ENCODE measurements at regions not wholly inside any gene's neighbourhood (a gene's known extent, or its start where the extent isn't known, plus 50 kb on each side); places are given as distances from the start of the nearest gene placed in this dataset.
"Not testable (repeated sequence)": the region's sequence is repeated elsewhere in the genome, so short reads cannot be mapped to it uniquely, and the experiment has no call there.

DNA sequence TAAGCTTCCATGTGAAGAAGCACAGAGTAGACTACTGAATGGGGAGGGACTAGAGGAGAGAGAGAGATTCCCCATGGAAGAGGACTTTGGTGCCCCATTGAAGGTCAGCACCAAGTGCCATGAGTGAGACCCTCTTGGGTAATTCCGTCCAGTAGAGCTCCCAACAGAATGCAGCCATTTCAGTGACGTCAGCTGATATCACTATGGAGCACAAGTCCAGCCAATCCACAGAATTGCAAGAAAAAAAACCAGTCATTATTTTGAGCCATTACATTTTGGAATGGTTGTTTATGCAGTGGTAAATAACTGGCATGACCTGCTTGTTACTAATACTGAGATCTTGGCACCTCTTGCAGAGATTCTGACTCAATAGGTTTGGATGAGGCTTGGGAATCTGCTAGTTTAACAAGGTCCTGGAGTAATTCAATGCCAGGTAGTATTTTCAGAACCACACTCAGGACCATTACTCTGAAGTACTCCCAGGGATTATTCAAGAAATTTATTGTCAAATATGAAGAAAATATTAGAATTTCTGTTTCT lies 52.6 kb upstream of the SP8 start:
- DNase-seq (ENCODE audit: low spot score): no peak

- no peak for DNase-seq (ENCODE audit: low spot score)
Measured at GRCh38 chr7:20839987-20840386, 53.3 kb upstream of the SP8 start.

DNA sequence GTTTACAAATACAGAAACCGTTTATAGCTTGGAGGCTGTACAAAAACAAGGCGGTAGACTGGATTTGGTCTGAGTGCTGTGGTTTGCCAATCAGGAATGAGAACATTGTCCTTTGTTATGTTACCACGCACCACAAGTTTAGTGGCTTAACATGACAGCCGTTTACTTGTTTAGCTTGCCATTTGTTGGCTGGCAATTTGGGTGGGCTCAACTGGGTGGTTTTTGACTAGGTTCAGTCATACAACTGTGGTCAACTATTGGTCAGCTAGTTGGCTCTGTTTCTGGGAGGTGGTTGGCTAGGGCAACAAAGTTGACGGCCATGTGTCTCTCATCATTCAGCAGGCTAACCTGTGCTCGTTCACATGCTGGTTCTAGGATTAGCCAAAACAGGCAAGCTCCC lies 60.1 kb upstream of the SP8 start:
- no peak for DNase-seq (ENCODE audit: low spot score)

DNA sequence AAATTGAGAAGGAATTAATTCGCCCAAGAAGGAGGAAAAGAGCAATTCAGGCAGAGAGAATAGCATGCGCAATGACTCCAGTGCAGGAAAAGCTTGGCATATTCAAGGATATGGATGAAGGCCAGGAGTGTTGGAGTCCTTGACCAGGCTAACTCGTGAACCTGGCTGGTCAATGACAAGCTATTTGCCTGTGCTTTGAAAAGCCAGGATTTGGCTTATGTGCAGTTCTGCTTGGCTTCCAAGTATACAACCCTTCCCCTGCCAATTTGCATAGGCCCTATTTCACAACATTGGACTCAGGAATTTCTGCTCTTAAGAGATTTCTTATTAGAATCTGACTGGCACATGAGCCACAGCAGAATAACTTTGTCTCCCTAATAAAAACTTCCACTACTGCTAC lies 72.3 kb upstream of the SP8 start:
- no peak for DNase-seq (ENCODE audit: low spot score)

GRCh38 chr7:20861468-20861867 lies 74.8 kb upstream of the SP8 start:
- no peak for DNase-seq (ENCODE audit: low spot score)

DNA sequence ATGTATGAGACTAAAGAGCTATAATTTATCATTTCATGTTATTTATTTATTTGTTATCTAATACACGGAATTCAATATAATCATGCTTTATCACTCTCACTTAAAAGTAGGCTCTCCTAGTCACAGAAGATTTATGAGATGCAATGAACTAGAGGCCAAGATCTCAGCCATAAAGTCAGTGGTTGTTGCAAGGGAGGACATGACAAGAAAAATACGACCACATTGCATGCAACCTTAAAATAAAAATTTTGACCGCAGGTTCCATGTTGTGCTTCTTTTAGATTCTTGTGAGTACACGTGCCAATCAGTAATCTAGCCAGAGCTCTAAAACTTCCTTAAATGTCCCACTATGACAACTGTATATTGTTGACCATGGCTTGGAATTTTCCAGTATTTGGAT lies 75.9 kb upstream of the SP8 start:
- DNase-seq (ENCODE audit: low spot score): no peak

DNA sequence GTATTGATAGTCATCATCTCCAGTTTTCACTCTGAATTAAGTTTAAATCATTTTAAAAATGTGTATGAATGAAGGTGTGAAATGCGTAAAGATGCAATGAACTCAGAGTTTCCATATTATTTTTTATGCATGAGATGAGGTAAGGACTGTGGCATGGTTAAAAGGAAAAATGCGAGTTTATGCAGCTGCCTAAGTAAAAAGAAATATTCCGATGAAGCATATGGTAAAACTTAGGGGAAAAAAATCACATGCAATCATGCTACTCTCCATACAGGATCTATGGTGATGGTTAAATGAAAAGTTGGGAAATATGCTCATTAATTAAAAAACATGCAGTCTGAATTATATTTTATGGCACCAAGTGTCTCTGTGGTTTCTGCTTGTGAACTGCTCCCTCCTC lies 77.5 kb upstream of the SP8 start:
- DNase-seq (ENCODE audit: low spot score): no peak

DNA sequence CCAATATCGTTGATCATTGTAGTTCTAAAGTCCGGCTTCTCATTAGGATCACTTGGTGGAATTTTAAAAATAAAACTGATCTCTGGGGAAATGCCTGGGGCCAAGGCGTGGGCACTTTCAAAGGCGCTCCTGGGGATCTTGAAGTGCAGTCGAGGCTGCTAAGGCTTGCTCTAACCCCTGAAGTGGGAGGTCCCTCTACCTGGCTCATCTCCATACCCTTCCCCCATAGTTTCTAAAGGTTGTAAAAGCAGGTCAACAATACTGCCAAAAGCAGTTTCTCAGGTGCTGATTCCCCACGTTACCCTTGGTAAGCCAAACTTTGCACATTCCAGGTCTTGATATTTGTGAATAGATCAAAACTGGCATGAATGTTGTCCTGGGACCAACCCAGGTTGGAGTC lies 79.0 kb upstream of the SP8 start:
- DNase-seq (ENCODE audit: low spot score): no peak

- DNase-seq (ENCODE audit: low spot score): no peak
Measured at GRCh38 chr7:20870977-20871376, 84.3 kb upstream of the SP8 start.

- no peak for DNase-seq (ENCODE audit: low spot score)
Measured at GRCh38 chr7:20892776-20893175, 106.1 kb upstream of the SP8 start.

DNA sequence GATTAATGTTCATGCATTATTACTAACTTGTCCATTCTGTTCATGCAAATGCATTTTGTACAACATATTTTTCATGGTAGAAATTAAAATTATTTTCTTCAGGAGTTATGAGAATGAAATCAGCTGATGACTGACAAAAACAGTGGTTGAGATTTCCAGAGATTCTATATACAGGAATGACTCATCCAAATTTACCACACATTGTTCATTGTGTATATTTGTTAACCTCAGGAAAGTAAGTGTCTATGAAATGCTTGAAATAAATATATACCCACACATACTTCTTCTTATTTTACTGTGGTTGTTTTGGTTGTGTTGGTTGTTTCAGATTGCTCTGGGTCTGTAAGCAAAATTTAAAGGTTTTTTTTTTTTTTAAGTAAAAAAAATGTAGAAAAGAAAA lies 108.1 kb upstream of the SP8 start:
- no peak for DNase-seq (ENCODE audit: low spot score)

DNA sequence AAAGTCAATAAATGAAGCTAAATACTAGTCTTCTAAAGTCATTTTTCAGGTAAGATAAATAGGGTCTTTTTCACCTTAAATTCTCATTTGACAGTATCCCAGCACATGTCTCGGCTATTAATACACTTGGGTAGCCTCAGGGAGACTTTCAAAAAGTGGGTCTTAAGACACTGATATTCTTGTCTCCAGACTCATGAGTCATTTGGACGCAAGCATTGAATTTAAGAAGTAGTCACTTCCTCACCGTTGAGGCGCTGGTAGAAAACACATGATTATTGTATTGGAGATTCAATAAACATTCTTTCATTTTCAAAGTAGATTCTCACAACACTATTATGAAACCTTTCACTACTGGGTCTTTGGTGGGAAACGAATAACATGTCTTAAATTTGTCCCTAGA lies 108.9 kb upstream of the SP8 start:
- no peak for DNase-seq (ENCODE audit: low spot score)

- DNase-seq (ENCODE audit: low spot score): no peak
Measured at GRCh38 chr7:20896996-20897395, 110.3 kb upstream of the SP8 start.

DNA sequence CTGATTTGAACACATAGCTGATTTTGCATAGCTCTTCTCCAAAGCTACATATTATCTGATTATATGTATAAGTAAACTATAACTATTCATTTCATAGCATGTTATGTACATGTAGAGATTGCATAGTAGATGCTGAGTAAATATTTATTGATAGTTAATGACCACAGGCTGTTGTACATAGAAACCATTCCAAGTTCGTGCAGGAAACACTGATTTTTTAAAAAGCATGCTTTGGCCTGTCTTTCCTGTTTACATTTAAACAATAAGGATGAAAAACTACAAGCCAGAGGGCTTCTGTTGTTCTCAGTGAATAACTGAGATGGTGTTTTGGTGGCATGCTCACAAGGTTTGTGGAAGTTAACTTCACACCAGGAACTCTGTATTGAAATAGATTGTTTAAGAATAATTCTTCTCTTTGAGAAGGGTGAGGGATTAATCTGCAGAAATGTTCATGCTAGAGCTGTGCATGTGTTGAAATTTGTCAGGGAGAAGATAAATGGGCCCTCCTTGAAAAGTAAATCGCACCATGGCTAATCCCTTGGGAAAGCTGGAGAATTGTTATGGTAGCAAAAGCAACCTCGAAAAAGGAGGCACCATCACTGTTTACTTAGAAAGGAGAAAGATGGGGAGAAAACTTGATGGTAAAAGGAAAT lies 120.2 kb upstream of the SP8 start:
- DNase-seq (ENCODE audit: low spot score): no peak

GRCh38 chr7:20911081-20911480 lies 124.4 kb upstream of the SP8 start:
- DNase-seq (ENCODE audit: low spot score): no peak

DNA sequence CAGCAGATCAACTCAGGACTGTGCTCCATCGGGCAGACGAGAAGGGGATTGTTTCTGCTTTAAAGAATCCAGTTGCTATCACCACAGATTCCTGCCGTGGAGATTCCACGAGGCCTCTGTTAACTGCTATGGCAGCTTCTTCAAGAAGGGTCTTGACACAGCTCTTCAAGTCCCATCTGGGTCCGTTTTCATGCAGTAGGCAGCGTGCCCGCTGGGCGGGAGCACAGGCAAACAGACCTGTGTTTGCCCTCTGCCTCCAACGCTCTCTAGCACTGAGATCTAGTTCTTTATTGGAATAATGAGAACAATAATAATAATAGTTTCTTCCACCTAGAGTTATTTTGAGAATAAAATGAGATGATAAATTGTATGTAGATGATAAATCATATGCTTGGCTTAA lies 127.2 kb upstream of the SP8 start:
- no peak for DNase-seq (ENCODE audit: low spot score)

DNA sequence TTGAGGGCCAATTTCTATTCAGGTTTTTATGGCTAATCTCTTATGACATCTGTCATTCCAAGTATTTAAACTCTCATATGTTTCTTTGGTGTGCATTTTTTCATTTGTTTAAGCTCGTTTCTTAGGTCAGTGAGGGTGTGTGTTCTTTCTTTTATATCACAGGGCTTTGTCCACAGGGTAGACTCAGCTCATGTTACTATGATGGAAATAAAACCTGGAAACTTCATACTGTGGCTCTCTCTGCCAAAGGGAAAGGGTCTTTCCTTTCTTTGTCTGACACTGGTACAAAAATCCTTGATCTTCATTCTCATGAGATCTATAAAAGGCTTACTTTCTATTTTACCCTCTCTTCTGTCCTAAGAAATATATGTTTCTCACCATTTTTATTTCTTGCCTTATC lies 129.6 kb upstream of the SP8 start:
- DNase-seq (ENCODE audit: low spot score): no peak

DNA sequence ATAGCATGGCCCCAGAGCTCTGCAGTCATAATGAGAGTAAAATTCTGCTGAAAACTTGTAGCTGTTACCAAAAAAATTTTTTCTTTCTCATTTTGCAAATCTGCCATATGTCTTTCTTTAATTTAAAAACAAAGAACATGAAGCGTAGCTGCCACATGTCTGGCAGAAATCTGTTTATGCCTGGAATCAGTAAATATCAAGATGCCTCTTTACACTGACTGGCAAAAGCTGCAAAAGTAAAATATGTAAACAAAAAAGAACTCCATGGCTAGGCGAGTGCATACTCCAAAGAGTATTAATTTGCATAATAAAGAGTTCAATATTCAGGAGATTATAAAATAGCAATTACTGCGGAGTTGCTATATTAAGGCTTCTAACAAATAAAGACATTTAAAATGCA lies 130.9 kb upstream of the SP8 start:
- DNase-seq (ENCODE audit: low spot score): no peak

- no peak for DNase-seq (ENCODE audit: low spot score)
Measured at GRCh38 chr7:20918156-20918555, 131.5 kb upstream of the SP8 start.

DNA sequence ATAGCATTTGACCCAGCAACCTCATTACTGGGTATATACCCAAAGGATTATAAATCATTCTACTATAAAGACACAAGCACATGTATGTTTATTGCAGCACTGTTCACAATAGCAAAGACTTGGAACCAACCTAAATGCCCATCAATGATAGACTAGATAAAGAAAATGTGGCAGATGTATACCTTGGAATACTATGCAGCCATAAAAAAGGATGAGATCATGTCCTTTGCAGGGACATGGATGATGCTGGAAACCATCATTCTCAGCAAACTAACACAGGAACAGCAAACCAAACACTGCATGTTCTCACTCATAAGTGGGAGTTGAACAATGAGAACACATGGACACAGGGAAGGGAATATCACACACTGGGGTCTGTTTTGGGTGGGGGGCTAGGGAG lies 140.5 kb upstream of the SP8 start:
- not testable (repeated sequence) for DNase-seq (ENCODE audit: low spot score)

DNA sequence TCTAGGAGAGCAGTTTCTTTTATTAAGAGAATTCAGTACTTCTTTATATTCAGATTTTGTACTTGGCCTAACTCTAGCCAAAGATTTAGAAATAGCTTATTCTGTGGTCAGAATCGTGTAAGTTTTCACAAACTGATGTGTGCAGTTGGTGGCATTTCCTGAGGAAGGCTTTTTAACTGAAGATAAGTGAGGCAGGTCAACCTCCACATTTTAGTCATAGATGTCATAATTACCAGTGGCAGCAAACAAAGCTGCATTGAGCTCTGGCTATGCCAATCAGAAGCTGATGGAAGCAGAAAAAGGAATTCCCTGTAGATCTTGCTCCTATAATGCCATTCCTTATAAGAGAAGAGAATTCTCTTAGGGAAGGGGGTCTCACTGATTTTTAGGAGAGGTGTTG lies 141.3 kb upstream of the SP8 start:
- no peak for DNase-seq (ENCODE audit: low spot score)

GRCh38 chr7:20929199-20929598 lies 142.5 kb upstream of the SP8 start:
- no peak for DNase-seq (ENCODE audit: low spot score)

- no peak for DNase-seq (ENCODE audit: low spot score)
Measured at GRCh38 chr7:20931739-20932138, 145.1 kb upstream of the SP8 start.

DNA sequence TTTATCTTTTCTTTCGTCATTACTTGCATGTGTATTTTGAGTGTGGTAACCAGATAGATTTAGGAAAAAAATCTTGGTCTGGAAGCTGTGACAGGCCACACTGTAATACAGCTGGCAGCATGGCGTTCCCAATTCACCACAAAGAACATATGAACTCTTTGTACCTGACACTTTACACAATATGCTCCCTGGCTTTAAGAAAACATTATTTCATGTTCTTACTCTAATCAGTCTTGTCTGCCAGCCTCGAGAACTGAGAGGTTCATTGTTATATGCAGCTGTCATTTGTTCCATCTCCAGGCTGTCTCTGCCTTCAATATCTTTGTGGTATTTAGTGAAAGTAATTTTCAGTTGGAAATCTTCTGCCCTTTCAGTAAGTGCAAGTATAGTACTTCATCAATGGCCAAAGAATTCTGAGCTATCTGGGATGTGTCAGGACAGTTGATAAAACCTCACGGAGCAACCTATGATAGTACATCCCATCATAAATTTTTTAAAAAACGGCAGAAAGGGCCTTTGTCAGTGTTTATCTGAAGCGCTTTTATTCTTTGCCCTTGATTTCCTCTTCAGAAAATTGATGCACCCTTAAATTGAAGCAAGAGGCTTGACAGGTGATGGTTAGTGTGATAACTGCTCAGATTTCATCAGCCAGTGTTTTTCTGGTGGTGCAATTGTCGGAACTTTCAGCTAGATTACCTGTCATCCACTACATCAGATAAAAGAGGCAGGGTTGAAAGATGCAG lies 146.3 kb upstream of the SP8 start:
- no peak for DNase-seq (ENCODE audit: low spot score)
